K562 (cell line): ENCODE measurements at regions not wholly inside any gene's neighbourhood (a gene's known extent, or its start where the extent isn't known, plus 50 kb on each side); places are given as distances from the start of the nearest gene placed in this dataset.

Source experiments
- ARID1B ChIP-seq: fragments of 450-650 bp; IDR thresholded peaks from 2 replicates; pipeline ENCODE4 v1.6.1; 2016; ENCODE audit warnings: antibody characterized with exemption, mild to moderate bottlenecking, inconsistent platforms
- ARID3A ChIP-seq: IDR thresholded peaks from 2 replicates; pipeline ENCODE4 v1.6.1; 2012; ENCODE audit warnings: low read depth, low read length, improper control_type of control experiment, borderline replicate concordance
- BCL6 ChIP-seq: fragments of 250-450 bp; sonication (Bioruptor Pico); IDR thresholded peaks from 2 replicates; pipeline ENCODE4 v1.4.0; 2020
- DIDO1 ChIP-seq: fragments of 450-650 bp; IDR thresholded peaks from 2 replicates; pipeline ENCODE4 v1.6.1; 2016; ENCODE audit warnings: low read depth, missing biosample characterization, missing genetic modification characterization
- DPF2 ChIP-seq: fragments of 450-650 bp; IDR thresholded peaks from 2 replicates; pipeline ENCODE4 v1.6.1; 2016
- E2F8 ChIP-seq: fragments of 450-650 bp; IDR thresholded peaks from 2 replicates; pipeline ENCODE4 v1.7.1; 2018; ENCODE audit warnings: mild to moderate bottlenecking, low read depth; ENCODE audit not compliant: partially characterized antibody
- ELF4 ChIP-seq: fragments of 450-650 bp; formaldehyde crosslinking; IDR thresholded peaks from 2 replicates; pipeline ENCODE4 v1.4.0; 2022; ENCODE audit warnings: missing genetic modification characterization
- HDAC8 ChIP-seq: fragments of 450-650 bp; IDR thresholded peaks from 2 replicates; pipeline ENCODE4 v1.6.1; 2016; ENCODE audit warnings: mild to moderate bottlenecking, missing genetic modification characterization, moderate library complexity, missing compliant biosample characterization
- JUND ChIP-seq, 2 experiments: IDR thresholded peaks; 2 replicates in 1 of 2; 3 replicates in 1 of 2; pipeline ENCODE4 v1.6.1; 2011; ENCODE audit warnings: borderline replicate concordance in 2 of 2, low read depth in 2 of 2, low read length in 2 of 2, improper control_type of control experiment in 1 of 2, missing biosample characterization in 1 of 2, missing genetic modification characterization in 1 of 2, missing genetic modification reagents in 1 of 2
- KDM5B ChIP-seq: fragments of 200-600 bp; sonication (generic); IDR thresholded peaks from 2 replicates; pipeline ENCODE4 v1.6.1; 2012; ENCODE audit warnings: low read depth, mild to moderate bottlenecking, moderate library complexity, low read length, control low read depth, inconsistent platforms; ENCODE audit not compliant: insufficient replicate concordance
- RCOR1 ChIP-seq, 2 experiments: IDR thresholded peaks; 2 replicates each; pipeline ENCODE4 v1.6.1; 2012; ENCODE audit warnings: low read depth in 2 of 2, low read length in 2 of 2, borderline replicate concordance in 1 of 2, improper control_type of control experiment in 1 of 2
- ZEB2 ChIP-seq: fragments of 450-650 bp; IDR thresholded peaks from 2 replicates; pipeline ENCODE4 v1.6.1; 2016
- ZNF239 ChIP-seq: fragments of 250-450 bp; sonication (Bioruptor Pico); IDR thresholded peaks from 2 replicates; pipeline ENCODE4 v1.4.0; 2020; ENCODE audit warnings: mild to moderate bottlenecking
- ZNF395 ChIP-seq: fragments of 200-800 bp; sonication (Bioruptor generic); IDR thresholded peaks from 2 replicates; pipeline ENCODE4 v1.6.1; 2017; ENCODE audit warnings: missing genetic modification characterization, missing compliant biosample characterization
- ZNF668 ChIP-seq: fragments of 250-450 bp; sonication (Bioruptor Pico); IDR thresholded peaks from 2 replicates; pipeline ENCODE4 v1.8.0; 2022; ENCODE audit warnings: mild to moderate bottlenecking, inconsistent platforms
- ZNF76 ChIP-seq: fragments of 250-450 bp; sonication (Bioruptor Pico); IDR thresholded peaks from 2 replicates; pipeline ENCODE4 v1.4.0; 2020; ENCODE audit warnings: mild to moderate bottlenecking, moderate library complexity, borderline replicate concordance
- TF ChIP-seq, protein P1 (sequence below): fragments of 250-450 bp; sonication (Bioruptor Pico); IDR thresholded peaks from 2 replicates; pipeline ENCODE4 v1.5.0; 2021; ENCODE audit warnings: mild to moderate bottlenecking, moderate library complexity
- TF ChIP-seq, protein P2 (sequence below): fragments of 450-650 bp; IDR thresholded peaks from one replicate; pipeline ENCODE4 v1.6.1; 2018; ENCODE audit warnings: mild to moderate bottlenecking, moderate library complexity; ENCODE audit not compliant: partially characterized antibody

- TF ChIP-seq DPF2 (peak; percentile 68), ZNF239 (no peak), ZNF668 (no peak), HDAC8 (tag) (no peak), E2F8 (no peak), DIDO1 (tag) (no peak), ZEB2 (no peak), KDM5B (peak; percentile 11), ARID1B (peak; percentile 40; the same call in 1 of the 2 replicates), RCOR1 (IDR thresholded peaks at IDR 0.05; ENCODE audit: borderline replicate concordance in 1 of 2, low read depth in 2 of 2, low read length in 2 of 2) (peak in 1 of 2 experiments; percentile 91; a peak in 2 of 4 replicates), ARID3A (no peak), JUND (IDR thresholded peaks at IDR 0.05; ENCODE audit: borderline replicate concordance, low read depth, low read length) (peak; percentile 12; the same call in 1 of the 2 replicates), JUND (tag; IDR thresholded peaks at IDR 0.05; ENCODE audit: borderline replicate concordance, low read depth, low read length) (no peak), ZNF395 (CRISPR knock-in tag) (no peak), BCL6 (no peak), ELF4 (CRISPR knock-in tag) (peak; percentile 57; the same call in 1 of the 2 replicates), ZNF76 (CRISPR knock-in tag) (no peak)
- TF ChIP-seq, protein P1, sequence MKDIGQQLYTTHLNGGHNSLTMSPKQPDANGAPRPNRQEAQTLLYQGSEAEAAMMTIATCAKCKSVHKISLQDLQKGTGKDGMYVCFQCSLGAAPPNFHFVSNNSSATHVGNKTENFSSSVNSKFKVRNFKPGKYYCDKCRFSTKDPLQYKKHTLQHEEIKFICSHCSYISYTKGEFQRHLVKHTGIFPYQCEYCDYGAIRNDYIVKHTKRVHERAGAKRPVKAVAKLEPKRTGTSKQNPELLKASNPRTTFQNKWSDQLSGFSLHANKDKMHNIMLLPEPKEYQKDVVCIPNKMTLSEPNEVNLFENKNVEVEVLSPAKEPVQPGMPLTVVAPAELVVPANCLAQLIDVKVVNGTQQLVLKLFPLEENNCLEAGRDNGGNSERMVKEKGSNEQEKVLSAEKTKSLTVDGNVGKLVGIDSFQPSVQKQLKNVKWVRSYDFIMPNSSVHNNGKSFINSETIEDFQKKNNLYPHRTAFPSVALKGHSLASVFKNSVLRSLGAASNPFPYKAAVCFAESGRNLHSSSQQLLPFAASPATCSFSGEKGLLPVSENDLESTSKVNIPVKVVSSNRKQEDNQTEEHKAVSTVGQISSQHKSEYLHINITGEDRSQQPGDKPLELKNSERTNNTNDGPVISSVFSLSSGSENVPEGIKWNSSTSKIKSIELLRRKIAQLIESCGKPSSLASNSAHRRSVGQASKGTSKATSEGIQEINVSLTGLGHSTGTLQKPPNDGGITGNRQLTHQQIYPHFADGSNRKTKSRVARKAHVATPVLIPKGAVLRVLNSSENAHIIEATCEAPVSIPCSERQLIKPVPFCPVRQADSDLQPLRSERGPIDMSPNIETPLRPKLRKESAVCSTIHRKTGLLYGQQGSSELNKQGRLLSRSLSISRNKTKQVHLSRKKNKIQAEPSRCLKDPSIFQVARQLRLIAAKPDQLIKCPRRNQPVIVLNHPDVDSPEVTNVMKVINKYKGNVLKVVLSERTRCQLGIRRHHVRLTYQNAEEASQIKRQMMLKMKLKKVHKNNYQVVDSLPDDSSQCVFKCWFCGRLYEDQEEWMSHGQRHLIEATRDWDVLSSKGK (CRISPR knock-in tag), result no peak
- TF ChIP-seq, protein P2, sequence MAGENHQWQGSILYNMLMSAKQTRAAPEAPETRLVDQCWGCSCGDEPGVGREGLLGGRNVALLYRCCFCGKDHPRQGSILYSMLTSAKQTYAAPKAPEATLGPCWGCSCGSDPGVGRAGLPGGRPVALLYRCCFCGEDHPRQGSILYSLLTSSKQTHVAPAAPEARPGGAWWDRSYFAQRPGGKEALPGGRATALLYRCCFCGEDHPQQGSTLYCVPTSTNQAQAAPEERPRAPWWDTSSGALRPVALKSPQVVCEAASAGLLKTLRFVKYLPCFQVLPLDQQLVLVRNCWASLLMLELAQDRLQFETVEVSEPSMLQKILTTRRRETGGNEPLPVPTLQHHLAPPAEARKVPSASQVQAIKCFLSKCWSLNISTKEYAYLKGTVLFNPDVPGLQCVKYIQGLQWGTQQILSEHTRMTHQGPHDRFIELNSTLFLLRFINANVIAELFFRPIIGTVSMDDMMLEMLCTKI, result no peak
Observed at GRCh38 chr21:34201481-34201858, 128.1 kb downstream of the MRPS6 start (continued).
